Renal pelvis (tissue), 1 donor: ENCODE measurements at regions not wholly inside any gene's neighbourhood (a gene's known extent, or its start where the extent isn't known, plus 50 kb on each side); places are given as distances from the start of the nearest gene placed in this dataset.
"Not testable (repeated sequence)": the region's sequence is repeated elsewhere in the genome, so short reads cannot be mapped to it uniquely, and the experiment has no call there.

ENCODE experiments used
- DNase-seq: peaks from one replicate; pipeline ENCODE4 v3.0.0-alpha.2; 2013

- no peak for DNase-seq
These were observed 228.8 kb downstream of the SMARCA2 start for GRCh38 chr9:2243666-2244555.

GRCh38 chr9:2247340-2247739, 232.2 kb downstream of the SMARCA2 start:
- DNase-seq, result no peak

DNA sequence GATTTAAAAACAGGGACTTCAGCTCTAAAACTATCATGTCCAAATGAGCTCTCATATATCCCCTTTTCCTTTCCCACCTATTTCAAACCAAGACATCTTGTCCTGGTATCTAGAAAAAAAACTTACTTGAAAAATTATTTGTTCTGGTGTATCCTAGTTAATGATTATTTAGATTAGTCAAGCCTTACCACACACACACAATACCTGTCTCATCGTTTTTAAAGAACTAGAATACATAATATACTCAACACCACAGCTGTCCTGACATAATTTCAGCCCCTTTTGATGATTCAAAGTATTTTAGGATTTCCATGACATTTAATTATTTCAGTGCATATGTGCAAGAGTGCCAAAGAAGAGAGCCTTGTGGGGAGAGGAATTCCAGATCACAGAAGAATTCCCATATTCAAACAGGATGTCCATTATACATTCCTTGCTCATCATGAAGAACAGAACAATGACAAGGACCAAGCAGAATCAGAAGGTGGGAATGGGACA, 233.7 kb downstream of the SMARCA2 start:
- DNase-seq, result no peak

GRCh38 chr9:2253636-2254580, 238.8 kb downstream of the SMARCA2 start:
- no peak for DNase-seq

DNA sequence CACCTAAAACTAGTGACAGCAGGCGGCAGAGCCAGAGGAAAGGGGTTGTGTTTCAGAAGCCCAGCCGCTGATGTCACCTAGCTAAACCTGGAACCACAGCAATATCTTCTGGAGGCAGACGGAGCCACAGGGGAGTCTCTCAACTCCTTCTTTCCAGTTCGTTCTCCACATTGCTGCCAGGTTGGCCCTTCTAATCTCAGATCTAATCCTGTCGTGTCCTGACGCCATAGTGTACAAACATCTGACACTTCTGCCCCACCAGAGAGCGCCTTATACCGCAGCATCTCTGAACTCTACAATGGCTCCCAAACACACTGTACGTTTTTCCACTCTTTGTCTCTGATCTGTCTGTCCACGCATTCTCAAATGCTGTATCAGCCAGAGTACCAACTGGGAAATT, 240.0 kb downstream of the SMARCA2 start:
- DNase-seq, result no peak

- DNase-seq, result no peak
These were observed 242.2 kb downstream of the SMARCA2 start for GRCh38 chr9:2257248-2257929.

- DNase-seq, result no peak
These were observed 245.5 kb downstream of the SMARCA2 start for GRCh38 chr9:2260417-2261306.

DNA sequence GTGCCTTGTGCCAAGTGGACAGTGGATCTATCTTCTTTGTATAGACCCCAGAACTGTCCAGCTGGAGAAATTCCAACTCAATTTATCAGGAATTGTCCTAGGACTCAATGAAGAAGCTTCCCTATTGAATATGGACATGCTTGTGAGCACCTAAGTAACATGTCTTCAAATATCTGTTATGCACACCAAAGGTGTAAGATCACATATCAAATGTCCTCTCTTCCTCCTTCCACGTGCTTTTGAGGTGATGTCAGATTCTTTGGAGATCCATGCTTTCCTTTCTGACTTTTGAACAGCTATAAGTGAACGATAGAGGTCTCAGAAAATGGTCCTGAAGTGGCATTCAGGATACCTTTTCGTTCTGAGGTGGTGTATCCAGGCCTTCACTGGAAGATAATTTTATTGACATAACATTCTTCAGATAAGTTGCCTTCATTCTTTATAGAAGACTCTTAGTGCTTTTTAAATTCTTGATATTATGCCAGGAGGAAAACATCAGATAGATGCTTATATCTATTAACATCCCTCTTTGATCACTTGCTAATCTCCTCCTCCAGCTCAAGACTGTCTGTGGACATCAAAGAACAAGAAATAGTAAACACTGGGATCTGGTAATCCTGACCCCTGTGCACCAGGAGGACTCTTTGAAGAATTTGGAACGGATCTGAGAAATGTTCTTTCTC, 246.4 kb downstream of the SMARCA2 start:
- DNase-seq, result no peak

DNA sequence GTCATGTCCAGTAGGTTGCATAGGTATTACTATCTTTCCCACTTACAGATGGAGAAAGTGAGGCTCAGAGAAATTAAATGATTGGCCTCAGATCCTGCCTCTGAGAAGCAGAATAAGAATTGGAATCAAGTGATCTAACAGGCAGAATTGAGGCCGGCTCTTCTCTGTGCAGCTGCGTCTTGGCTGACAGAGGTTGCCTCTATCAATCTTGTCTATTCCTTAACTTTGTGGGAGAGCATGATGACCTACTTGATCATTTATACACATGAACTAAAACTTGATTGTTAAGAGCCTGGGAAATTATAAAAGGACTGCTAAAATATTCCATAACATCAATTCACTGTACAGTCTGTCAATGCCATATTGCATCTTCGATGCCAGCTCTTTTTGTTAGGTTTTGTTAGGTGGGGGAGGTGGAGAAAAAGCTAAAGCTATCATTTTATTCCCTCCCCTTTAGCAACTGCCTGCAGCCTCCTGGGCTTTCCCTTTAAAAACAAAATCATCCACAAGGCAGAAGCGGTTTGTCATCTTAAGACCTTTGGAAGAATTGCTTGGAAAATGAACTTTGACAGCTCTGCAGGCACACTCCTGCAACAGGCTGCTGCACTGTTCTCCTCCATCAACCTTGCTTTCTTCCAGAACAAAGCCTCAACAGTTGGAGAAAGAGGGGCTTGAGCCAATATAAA, 247.4 kb downstream of the SMARCA2 start:
- DNase-seq, result no peak

- DNase-seq, result no peak
These were observed 248.0 kb downstream of the SMARCA2 start for GRCh38 chr9:2263111-2263510.

DNA sequence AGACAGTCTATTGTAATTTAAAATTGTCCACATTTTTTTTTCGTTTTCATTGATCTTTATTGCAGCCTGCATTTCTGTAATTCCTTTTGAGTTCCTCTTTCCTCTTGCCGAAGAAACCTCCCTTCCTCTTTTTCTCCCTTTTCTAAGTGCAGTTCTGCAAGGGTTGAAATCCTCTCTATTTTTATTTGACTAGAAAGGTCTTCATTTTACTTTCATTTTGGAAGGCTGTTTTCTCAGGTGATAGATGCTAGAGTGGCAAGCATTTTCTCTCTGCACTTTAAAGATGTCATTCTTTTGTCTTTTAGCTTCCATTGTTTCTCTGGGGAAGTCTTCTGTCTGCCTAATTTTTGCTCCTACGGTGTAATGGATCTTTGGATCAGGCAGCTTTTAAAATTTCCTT, 248.5 kb downstream of the SMARCA2 start:
- no peak for DNase-seq

- DNase-seq, result no peak
These were observed 248.9 kb downstream of the SMARCA2 start for GRCh38 chr9:2264081-2264480.

DNA sequence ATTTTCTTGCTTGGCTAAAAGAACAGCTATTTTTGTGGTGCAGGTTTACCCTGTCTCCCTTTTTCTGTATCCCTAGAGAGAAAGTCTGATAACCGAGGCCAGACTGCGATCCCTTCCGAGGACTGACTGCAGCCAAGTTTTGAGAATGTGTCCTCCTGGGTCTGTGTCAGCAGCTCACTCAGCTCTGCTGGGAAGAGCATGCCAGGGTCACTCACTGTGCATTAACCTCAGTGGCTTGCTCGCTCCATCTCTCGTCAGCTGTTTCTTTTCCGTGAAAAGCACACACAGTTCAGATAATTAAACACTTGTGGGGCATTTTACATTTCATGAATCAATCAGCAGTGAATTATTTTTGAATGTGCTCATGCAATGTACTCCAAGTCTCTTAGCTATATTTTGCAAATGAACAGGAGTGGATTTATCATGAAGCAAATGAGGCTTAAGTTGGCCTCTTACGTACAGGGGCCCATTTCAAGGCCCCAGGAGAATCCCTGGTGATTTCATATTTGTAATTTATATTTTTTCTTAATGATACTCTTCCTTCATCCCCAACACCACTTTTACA, 252.1 kb downstream of the SMARCA2 start:
- peak; percentile 41 for DNase-seq

DNA sequence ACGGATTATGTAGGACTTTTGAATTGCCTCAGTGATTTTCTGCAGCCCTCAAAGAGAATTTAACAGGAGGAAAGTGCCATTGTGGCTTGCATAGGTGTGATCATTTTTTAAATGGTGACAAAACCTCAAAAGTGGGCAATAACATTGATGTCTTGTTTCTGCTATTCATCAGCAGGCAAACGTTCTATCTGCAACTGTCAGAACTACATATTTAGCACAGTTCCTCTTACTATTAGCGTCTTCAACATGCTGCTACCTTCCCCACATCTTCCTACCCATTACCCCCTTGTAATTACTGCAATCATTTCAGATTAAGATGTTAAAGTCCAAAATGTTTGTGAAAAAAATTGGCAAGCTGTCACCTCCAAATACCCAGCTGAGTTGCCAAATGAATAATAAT, 254.6 kb downstream of the SMARCA2 start:
- no peak for DNase-seq

DNA sequence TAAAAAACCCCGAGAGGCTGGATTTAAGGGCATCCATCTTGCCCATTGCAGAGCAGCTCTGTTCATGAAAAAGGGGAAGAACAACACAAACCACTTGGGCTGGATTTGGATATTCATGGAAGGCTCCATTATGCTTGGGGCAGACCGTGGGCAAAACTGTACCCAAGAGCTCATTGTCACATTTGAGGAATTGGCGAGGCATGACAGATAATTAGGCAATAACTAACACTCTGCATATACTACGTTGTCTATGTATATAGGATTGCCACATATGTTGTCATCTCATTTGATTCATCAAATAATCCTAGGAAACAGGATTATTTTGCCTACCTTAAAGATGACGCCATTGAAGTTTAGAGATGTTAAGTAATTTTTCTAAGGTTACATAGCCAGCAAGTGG, 255.4 kb downstream of the SMARCA2 start:
- no peak for DNase-seq

DNA sequence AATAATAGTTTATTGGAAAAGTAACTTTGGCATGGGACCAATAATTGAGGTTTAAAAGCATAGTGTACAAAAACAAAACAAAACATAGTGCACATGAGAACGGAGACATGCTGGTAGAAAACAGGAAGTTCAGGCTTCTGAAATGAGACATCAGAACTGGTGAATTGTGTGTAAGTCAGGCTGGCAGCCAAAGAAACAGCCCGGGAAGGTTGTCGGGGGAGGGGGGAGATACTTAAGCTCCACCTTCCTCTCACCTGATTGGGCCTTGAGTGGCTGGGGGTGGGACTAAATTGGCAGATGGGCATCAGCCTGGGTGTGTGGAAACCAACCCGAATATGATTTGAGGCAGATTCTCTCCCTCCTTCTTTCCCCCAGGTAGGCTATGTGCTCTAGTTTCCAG, 256.3 kb downstream of the SMARCA2 start:
- DNase-seq, result no peak

GRCh38 chr9:2274762-2275161, 259.6 kb downstream of the SMARCA2 start:
- no peak for DNase-seq

DNA sequence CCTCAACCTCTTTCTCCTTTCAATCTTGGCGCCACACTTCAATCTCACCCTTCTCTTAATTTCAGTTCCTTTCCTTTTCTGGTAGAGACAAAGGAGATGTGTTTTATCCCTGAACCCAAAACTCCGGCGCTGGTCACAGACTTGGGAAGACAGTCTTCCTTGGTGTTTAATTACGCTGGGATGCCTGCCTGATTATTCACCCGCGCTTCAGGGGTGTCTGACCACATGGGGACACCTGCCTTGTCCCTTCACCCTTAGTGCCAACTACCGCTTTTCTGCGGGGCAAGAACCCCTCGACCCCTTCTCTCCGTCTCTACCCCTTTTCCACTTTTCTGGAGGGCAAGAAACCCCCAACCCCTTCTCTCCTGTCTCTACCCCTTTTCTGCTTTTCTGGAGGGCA, 261.1 kb downstream of the SMARCA2 start:
- DNase-seq, result no peak

DNA sequence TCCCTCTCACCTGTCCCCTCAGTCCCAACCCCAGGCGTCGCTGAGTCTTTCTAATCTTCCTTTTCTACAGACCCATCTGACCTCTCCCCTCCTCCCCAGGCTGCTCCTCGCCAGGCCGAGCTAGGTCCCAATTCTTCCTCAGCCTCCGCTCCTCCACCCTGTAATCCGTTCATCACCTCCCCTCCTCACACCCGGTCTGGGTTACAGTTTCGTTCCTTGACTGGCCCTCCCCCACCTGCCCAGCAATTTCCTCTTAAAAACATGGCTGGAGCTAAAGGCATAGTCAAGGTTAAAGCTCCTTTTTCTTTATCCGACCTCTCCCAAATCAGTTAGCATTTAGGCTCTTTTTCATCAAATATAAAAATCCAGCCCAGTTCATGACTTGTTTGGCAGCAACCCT, 262.0 kb downstream of the SMARCA2 start:
- not testable (repeated sequence) for DNase-seq
